Endothelial cell of umbilical vein (primary cell): ENCODE measurements at regions not wholly inside any gene's neighbourhood (a gene's known extent, or its start where the extent isn't known, plus 50 kb on each side); places are given as distances from the start of the nearest gene placed in this dataset.

Experiments used
- BruUV-seq: library from RNA; stranded (reverse); fragments of 400-500 nt; replicated peaks from 2 replicates; lab custom pipeline; 2021; lab: Mats Ljungman, UMichigan
- CTCF ChIA-PET: fragments of 300-600, 350-600 bp; sonication (Branson Sonifier 250); formaldehyde crosslinking; loops from one replicate; lab custom pipeline; 2021; ENCODE audit warnings: antibody characterized with exemption, inconsistent platforms; lab: Charles Lee
- POLR2A ChIA-PET: fragments of 300-600, 350-600 bp; sonication (Branson Sonifier 250); formaldehyde crosslinking; loops from one replicate; lab custom pipeline; 2021; ENCODE audit warnings: antibody characterized with exemption, inconsistent platforms; lab: Charles Lee
- DNase-seq: peaks from one replicate; pipeline ENCODE4 v3.0.0-alpha.2; 2011; ENCODE audit warnings: low read depth, low spot score
- FAIRE-seq: peaks from 2 replicates; lab custom pipeline; 2011; peaks lifted over from hg19 to GRCh38; lab: Jason Lieb, UNC
- H2AFZ ChIP-seq: 2 replicates; pipeline ENCODE4 v1.6.0; 2012; ENCODE audit warnings: low read depth, low read length, control low read depth, inconsistent platforms
- H3K27ac ChIP-seq: 2 replicates; pipeline ENCODE4 v1.5.1; 2011; ENCODE audit warnings: low read depth, mild to moderate bottlenecking, control low read depth, low read length, moderate library complexity; ENCODE audit not compliant: insufficient read depth
- H3K27me3 ChIP-seq, 2 experiments: 2 replicates each; pipeline versions ENCODE4 v1.6.0 to v1.6.1; 2011; ENCODE audit warnings: low read length in 2 of 2, mixed read lengths in 1 of 2; ENCODE audit not compliant: control insufficient read depth in 2 of 2, insufficient read depth in 2 of 2
- H3K36me3 ChIP-seq, 2 experiments: 2 replicates in 1 of 2; 3 replicates in 1 of 2; pipeline ENCODE4 v1.5.1; 2011; ENCODE audit warnings: low read length in 2 of 2, mild to moderate bottlenecking in 1 of 2, moderate library complexity in 1 of 2; ENCODE audit not compliant: control insufficient read depth in 2 of 2, insufficient read depth in 2 of 2; ENCODE audit errors: extremely low read depth in 1 of 2
- H3K4me1 ChIP-seq: 3 replicates; pipeline ENCODE4 v1.5.1; 2011; ENCODE audit warnings: mild to moderate bottlenecking, low read length; ENCODE audit not compliant: control insufficient read depth, insufficient read depth; ENCODE audit errors: extremely low read depth
- H3K4me2 ChIP-seq: 2 replicates; pipeline ENCODE4 v1.6.1; 2011; ENCODE audit warnings: low read length, control low read depth, mixed read lengths; ENCODE audit not compliant: insufficient read depth
- H3K4me3 ChIP-seq, 3 experiments: fragments of 200-600 bp in 1 of 3; sonication (generic), shearing (Covaris generic) in 1 of 3; replicated peaks in 1 of 3; 2 replicates each; pipeline ENCODE4 v1.5.1; 2011 to 2016; ENCODE audit warnings: control low read depth in 3 of 3, low read length in 3 of 3, mild to moderate bottlenecking in 2 of 3, inconsistent platforms in 1 of 3, low read depth in 1 of 3, moderate library complexity in 1 of 3; ENCODE audit not compliant: insufficient read depth in 1 of 3
- H3K79me2 ChIP-seq: 2 replicates; pipeline ENCODE4 v1.6.0; 2012; ENCODE audit warnings: low read length, inconsistent platforms; ENCODE audit not compliant: control insufficient read depth, insufficient read depth
- H3K9ac ChIP-seq: replicated peaks from 2 replicates; pipeline ENCODE3; 2011; ENCODE audit warnings: low read length, control low read depth; ENCODE audit not compliant: insufficient read depth; ENCODE audit errors: extremely low read depth
- H3K9me1 ChIP-seq: replicated peaks from 3 replicates; pipeline ENCODE4 v1.6.0; 2011; ENCODE audit warnings: mild to moderate bottlenecking, low read length; ENCODE audit not compliant: control insufficient read depth, insufficient read depth; ENCODE audit errors: extremely low read depth
- H3K9me3 ChIP-seq: replicated peaks from 2 replicates; pipeline ENCODE4 v1.5.1; 2012; ENCODE audit warnings: low read length, inconsistent platforms; ENCODE audit not compliant: control insufficient read depth, insufficient read depth
- H4K20me1 ChIP-seq: replicated peaks from 2 replicates; pipeline ENCODE3; 2011; ENCODE audit warnings: mild to moderate bottlenecking, low read length; ENCODE audit not compliant: control insufficient read depth, insufficient read depth; ENCODE audit errors: extremely low read depth
- CTCF ChIP-seq, 2 donors: IDR thresholded peaks; 1 replicate in 1 of 2; 2 replicates in 1 of 2; pipeline ENCODE4 v1.5.1; 2011; ENCODE audit warnings: low read length in 2 of 2, mild to moderate bottlenecking in 2 of 2, moderate library complexity in 2 of 2, control low read depth in 1 of 2, inconsistent platforms in 1 of 2, low read depth in 1 of 2; ENCODE audit not compliant: insufficient read depth in 1 of 2; ENCODE audit errors: extremely low read depth in 1 of 2
- EZH2 ChIP-seq: IDR thresholded peaks from 2 replicates; pipeline ENCODE4 v1.6.1; 2012; ENCODE audit warnings: borderline replicate concordance, low read depth, mild to moderate bottlenecking, moderate library complexity, low read length, inconsistent platforms; ENCODE audit not compliant: severe bottlenecking
- FOS ChIP-seq: IDR thresholded peaks from 2 replicates; pipeline ENCODE4 v1.6.1; 2011; ENCODE audit warnings: mild to moderate bottlenecking, low read length, moderate library complexity, borderline replicate concordance; ENCODE audit not compliant: insufficient read depth
- GATA2 ChIP-seq: IDR thresholded peaks from 2 replicates; pipeline ENCODE4 v1.7.0; 2011; ENCODE audit warnings: low read depth, mild to moderate bottlenecking, moderate library complexity, mixed read lengths, low read length; ENCODE audit not compliant: insufficient read length, insufficient read depth
- JUN ChIP-seq: IDR thresholded peaks from 2 replicates; pipeline ENCODE4 v1.6.1; 2011; ENCODE audit warnings: borderline replicate concordance, low read depth; ENCODE audit not compliant: insufficient read length, insufficient read depth
- MAX ChIP-seq: IDR thresholded peaks from 2 replicates; pipeline ENCODE4 v1.6.1; 2011; ENCODE audit not compliant: insufficient read depth, insufficient read length
- MYC ChIP-seq: IDR thresholded peaks from one replicate; pipeline ENCODE4 v1.6.1; 2011; ENCODE audit warnings: mild to moderate bottlenecking, low read depth, low read length
- POLR2A ChIP-seq: IDR thresholded peaks from 2 replicates; pipeline ENCODE4 v1.6.1; 2012; ENCODE audit warnings: low read depth, mild to moderate bottlenecking, control low read depth, low read length
- POLR2AphosphoS5 ChIP-seq: IDR thresholded peaks from 2 replicates; pipeline ENCODE4 v1.6.1; 2012; ENCODE audit warnings: low read depth, mild to moderate bottlenecking, control low read depth, low read length, moderate library complexity; ENCODE audit not compliant: insufficient read depth
- dilution Hi-C: fragments of 300-500 bp; cut with MboI; formaldehyde crosslinking; loops from one replicate; pipeline ENCODE4 v1.15.0; 2019; ENCODE audit warnings: low sequenced_read_pairs; ENCODE audit not compliant: extremely low pct_ligation_motif_present
- intact Hi-C: fragments of 100-400 bp; cut with micrococcal nuclease; formaldehyde crosslinking; loops from one replicate; pipeline ENCODE4 v1.10.0; 2022

- TF ChIP-seq POLR2AphosphoS5 = no peak
- no peak for TF ChIP-seq MAX
- no peak for TF ChIP-seq GATA2
- no peak for TF ChIP-seq JUN
- TF ChIP-seq MYC = no peak
- no peak for TF ChIP-seq EZH2
- TF ChIP-seq POLR2A = no peak
- TF ChIP-seq CTCF (IDR thresholded peaks at IDR 0.05; ENCODE audit: extremely low read depth in 1 of 2, insufficient read depth in 1 of 2, low read depth in 1 of 2, low read length in 2 of 2) = no peak
- no peak for TF ChIP-seq FOS
- no TSS peak for BruUV-seq
Measured at GRCh38 chr4:146040623-146041022, 102.0 kb upstream of the ZNF827 start.

More at GRCh38 chr4:146040623-146041022, 102.0 kb upstream of the ZNF827 start:
- Histone ChIP-seq H3K9ac (no peak overlapping the region), H3K9me1 (no peaks in the 10 kb centered on the region), H4K20me1 (no peaks in the 10 kb centered on the region), H3K4me2 (no peak overlapping the region), H3K27me3 (no peaks in the 10 kb centered on the region), H3K9me3 (no peaks in the 10 kb centered on the region), H2AFZ (no peak overlapping the region), H3K79me2 (no peaks in the 10 kb centered on the region), H3K4me1 (no peaks in the 10 kb centered on the region), H3K36me3 (no peaks in the 10 kb centered on the region), H3K27ac (no peak overlapping the region), H3K4me3 (no peak overlapping the region)
- POLR2A ChIA-PET = no interaction called here
- dilution Hi-C loops = no loop called here
- CTCF ChIA-PET = interaction anchor here (1.3 kb wide), 1 partner anchor 10 kb away, joined by 3 read pairs; no protein-coding TSS in a partner anchor
- FAIRE-seq = no peak
- intact Hi-C loops = no loop called here
- DNase-seq = no peak
